ENCODE measurements at regions not wholly inside any gene's neighbourhood (a gene's known extent, or its start where the extent isn't known, plus 50 kb on each side); places are given as distances from the start of the nearest gene placed in this dataset.
"Not testable (repeated sequence)": the region's sequence is repeated elsewhere in the genome, so short reads cannot be mapped to it uniquely, and the experiment has no call there.

DNA sequence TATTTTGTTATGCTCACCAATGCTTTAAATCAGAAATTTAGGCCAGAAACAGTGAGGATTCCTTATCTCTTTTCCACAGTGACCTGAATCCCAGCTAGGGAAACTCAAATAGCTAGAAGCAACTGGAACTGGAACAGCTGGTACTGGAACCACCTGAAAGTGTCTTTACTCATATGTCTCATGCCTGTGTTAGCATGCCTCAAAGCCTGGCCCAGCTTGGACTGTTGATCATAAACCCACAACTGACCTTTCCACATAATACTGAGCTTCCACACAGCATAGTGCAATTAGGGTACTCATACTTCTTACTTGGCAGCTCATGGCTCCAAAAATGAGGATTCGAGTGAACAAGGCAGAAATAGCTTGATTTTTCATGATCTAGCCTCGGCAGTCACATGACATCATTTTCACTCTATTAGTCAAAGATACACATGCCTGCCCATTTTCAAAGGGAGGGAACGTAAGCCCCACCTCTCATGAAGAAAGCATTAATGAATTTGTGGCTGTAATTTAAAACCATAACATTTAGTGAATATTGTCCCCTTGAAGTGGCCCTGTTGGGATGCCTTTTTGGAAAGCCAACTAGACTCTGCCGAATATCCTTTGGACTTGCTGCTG lies 80.8 kb upstream of the ACSL1 start:
- DNase-seq (ENCODE audit: low read depth), result no peak
- no peak for TF ChIP-seq CTCF (conservative IDR thresholded peaks at IDR 0.05; ENCODE audit: control insufficient read depth, insufficient read depth, low read depth, low read length)
- no peak overlapping the region for H3K4me3 ChIP-seq (ENCODE audit: control insufficient read depth, low read depth, low read length)

DNA sequence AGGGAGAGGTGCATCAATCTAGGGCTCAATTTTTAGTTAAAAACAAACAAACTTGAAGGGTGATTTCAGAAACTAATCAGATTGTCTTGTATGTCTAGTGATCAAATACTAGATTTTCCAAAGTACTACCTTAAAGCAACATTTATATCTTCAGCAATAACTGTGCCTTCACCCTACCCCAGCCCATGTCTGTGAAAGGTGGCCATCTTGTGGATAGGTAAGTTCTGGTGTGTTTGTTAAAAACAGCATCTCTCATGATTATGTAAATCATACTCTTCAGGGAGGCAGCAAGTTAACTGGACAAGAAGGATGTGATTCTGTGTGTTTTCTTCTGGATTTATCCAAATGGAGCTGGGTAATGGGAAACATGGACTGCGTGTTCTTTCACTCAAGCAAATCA lies 81.4 kb upstream of the ACSL1 start:
- DNase-seq (ENCODE audit: low read depth), result no peak
- TF ChIP-seq CTCF (conservative IDR thresholded peaks at IDR 0.05; ENCODE audit: control insufficient read depth, insufficient read depth, low read depth, low read length), result no peak
- H3K4me3 ChIP-seq (ENCODE audit: control insufficient read depth, low read depth, low read length), result no peak overlapping the region

- no peak for DNase-seq (ENCODE audit: low read depth)
- no peak for TF ChIP-seq CTCF (conservative IDR thresholded peaks at IDR 0.05; ENCODE audit: control insufficient read depth, insufficient read depth, low read depth, low read length)
- H3K4me3 ChIP-seq (ENCODE audit: control insufficient read depth, low read depth, low read length), result no peak overlapping the region
Measured at GRCh38 chr4:184907810-184908209, 82.0 kb upstream of the ACSL1 start.

- DNase-seq (ENCODE audit: low read depth), result peak; percentile 73
- H3K4me3 ChIP-seq (ENCODE audit: control insufficient read depth, low read depth, low read length), result no peak overlapping the region
- TF ChIP-seq CTCF (conservative IDR thresholded peaks at IDR 0.05; ENCODE audit: control insufficient read depth, insufficient read depth, low read depth, low read length), result no peak
Measured at GRCh38 chr4:184911310-184911709, 85.5 kb upstream of the ACSL1 start.

GRCh38 chr4:184913356-184914143 lies 87.8 kb upstream of the ACSL1 start:
- H3K4me3 ChIP-seq (ENCODE audit: control insufficient read depth, low read depth, low read length), result no peak overlapping the region
- DNase-seq (ENCODE audit: low read depth), result no peak
- no peak for TF ChIP-seq CTCF (conservative IDR thresholded peaks at IDR 0.05; ENCODE audit: control insufficient read depth, insufficient read depth, low read depth, low read length)

GRCh38 chr4:184918799-184919198 lies 93.0 kb upstream of the ACSL1 start:
- H3K4me3 ChIP-seq (ENCODE audit: control insufficient read depth, low read depth, low read length); DNase-seq (ENCODE audit: low read depth): not testable (repeated sequence)

- DNase-seq (ENCODE audit: low read depth), result no peak
- no peak for TF ChIP-seq CTCF (conservative IDR thresholded peaks at IDR 0.05; ENCODE audit: control insufficient read depth, insufficient read depth, low read depth, low read length)
- H3K4me3 ChIP-seq (ENCODE audit: control insufficient read depth, low read depth, low read length), result no peak overlapping the region
Measured at GRCh38 chr4:184921456-184921855, 95.7 kb upstream of the ACSL1 start.

Data from fibroblast of mammary gland (primary cell).